ENCODE measurements at regions not wholly inside any gene's neighbourhood (a gene's known extent, or its start where the extent isn't known, plus 50 kb on each side); places are given as distances from the start of the nearest gene placed in this dataset.

GRCh38 chr9:78934880-78935279 lies 636.9 kb upstream of the TLE4 start:
- no peak for TF ChIP-seq CTCF (IDR thresholded peaks at IDR 0.05)

GRCh38 chr9:78938821-78939220 lies 632.9 kb upstream of the TLE4 start:
- TF ChIP-seq CTCF (IDR thresholded peaks at IDR 0.05), result no peak

- TF ChIP-seq CTCF (IDR thresholded peaks at IDR 0.05), result no peak
Measured at GRCh38 chr9:78939311-78940065, 632.3 kb upstream of the TLE4 start.

GRCh38 chr9:78940121-78940855 lies 631.5 kb upstream of the TLE4 start:
- no peak for TF ChIP-seq CTCF (IDR thresholded peaks at IDR 0.05)

- TF ChIP-seq CTCF (IDR thresholded peaks at IDR 0.05), result no peak
Measured at GRCh38 chr9:78954286-78954685, 617.5 kb upstream of the TLE4 start.

- TF ChIP-seq CTCF (IDR thresholded peaks at IDR 0.05), result peak; percentile 15; the same call in 1 of the 2 replicates
Measured at GRCh38 chr9:78958892-78959291, 612.9 kb upstream of the TLE4 start.

GRCh38 chr9:78962156-78962555 lies 609.6 kb upstream of the TLE4 start:
- no peak for TF ChIP-seq CTCF (IDR thresholded peaks at IDR 0.05)

Measured in LNCAP (cell line).